Adrenal gland (tissue), 5 donors: ENCODE measurements at regions not wholly inside any gene's neighbourhood (a gene's known extent, or its start where the extent isn't known, plus 50 kb on each side); places are given as distances from the start of the nearest gene placed in this dataset.

Experiments used
- POLR2A ChIP-seq, 2 donors: fragments of 450-650 bp; IDR thresholded peaks; one replicate each; pipeline ENCODE4 v1.6.1; 2017; ENCODE audit warnings: antibody characterized with exemption in 2 of 2, mild to moderate bottlenecking in 2 of 2, moderate library complexity in 1 of 2
- TF ChIP-seq, protein P1 (sequence below), 6 experiments: fragments of 450-650 bp in 4 of 6; fragments of 200-600 bp in 2 of 6; sonication (generic) in 1 of 6; IDR thresholded peaks; 1 replicate in 5 of 6; 2 replicates in 1 of 6; pipeline versions ENCODE4 v1.5.1 to v1.8.0; 2016 to 2021; ENCODE audit warnings: antibody characterized with exemption in 6 of 6, mild to moderate bottlenecking in 2 of 6, moderate library complexity in 1 of 6
- donor health status: DM: no; HTN: no; CAD: no.

DNA sequence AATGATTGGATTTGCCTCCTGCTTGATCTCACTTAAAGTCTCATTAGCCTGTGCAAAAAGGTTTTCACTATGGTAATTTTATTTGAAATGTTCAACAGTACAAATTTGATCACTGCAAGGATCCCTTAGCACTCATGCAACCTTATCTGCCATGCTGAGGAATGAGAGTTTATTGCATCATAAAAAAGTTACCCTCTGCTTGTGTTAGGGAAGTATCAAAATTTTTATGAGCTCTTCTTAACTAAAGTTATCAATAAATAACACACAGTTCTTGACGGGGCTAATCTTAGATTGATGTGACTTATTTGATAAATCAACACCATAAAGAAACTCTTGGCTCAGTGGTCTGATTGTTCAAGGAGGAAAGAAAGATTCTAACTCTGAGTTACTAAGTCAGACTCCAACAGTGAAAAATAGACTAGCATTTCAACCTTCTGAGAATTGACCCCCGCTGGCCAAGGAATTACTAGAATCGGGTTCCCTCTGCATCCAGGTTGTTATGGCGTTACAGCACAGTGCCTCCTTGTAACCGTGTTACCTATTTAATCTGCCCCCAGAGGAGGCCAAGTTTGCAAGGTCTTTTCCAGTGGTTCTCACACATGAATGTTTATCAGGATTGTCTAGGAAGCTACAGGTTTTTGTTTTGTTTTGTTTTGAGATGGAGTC is 259.7 kb downstream of the CDCA7 start:
- TF ChIP-seq, protein P1, sequence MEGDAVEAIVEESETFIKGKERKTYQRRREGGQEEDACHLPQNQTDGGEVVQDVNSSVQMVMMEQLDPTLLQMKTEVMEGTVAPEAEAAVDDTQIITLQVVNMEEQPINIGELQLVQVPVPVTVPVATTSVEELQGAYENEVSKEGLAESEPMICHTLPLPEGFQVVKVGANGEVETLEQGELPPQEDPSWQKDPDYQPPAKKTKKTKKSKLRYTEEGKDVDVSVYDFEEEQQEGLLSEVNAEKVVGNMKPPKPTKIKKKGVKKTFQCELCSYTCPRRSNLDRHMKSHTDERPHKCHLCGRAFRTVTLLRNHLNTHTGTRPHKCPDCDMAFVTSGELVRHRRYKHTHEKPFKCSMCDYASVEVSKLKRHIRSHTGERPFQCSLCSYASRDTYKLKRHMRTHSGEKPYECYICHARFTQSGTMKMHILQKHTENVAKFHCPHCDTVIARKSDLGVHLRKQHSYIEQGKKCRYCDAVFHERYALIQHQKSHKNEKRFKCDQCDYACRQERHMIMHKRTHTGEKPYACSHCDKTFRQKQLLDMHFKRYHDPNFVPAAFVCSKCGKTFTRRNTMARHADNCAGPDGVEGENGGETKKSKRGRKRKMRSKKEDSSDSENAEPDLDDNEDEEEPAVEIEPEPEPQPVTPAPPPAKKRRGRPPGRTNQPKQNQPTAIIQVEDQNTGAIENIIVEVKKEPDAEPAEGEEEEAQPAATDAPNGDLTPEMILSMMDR (IDR thresholded peaks at IDR 0.05): no peak
- TF ChIP-seq POLR2A (IDR thresholded peaks at IDR 0.05): no peak
